GM12878 (cell line): ENCODE measurements at regions not wholly inside any gene's neighbourhood (a gene's known extent, or its start where the extent isn't known, plus 50 kb on each side); places are given as distances from the start of the nearest gene placed in this dataset.

Source experiments
- ATAC-seq: fragments of 200-7000 bp; cut with Tn5 transposase; 3 replicates; pipeline ENCODE4 v1.9.1; 2020; ENCODE audit warnings: mild to moderate bottlenecking, moderate library complexity
- BruUV-seq: library from RNA; stranded (reverse); fragments of 400-500 nt; replicated peaks from 2 replicates; lab custom pipeline; 2021; lab: Mats Ljungman, UMichigan
- CTCF ChIA-PET: fragments of 300-600 bp; sonication (Branson Sonifier 250); formaldehyde crosslinking; extraction: SDS; loops from one replicate; lab custom pipeline; 2021; ENCODE audit warnings: inconsistent platforms; lab: Yijun Ruan, JAX
- POLR2A ChIA-PET: fragments of 350-600 bp; formaldehyde crosslinking; extraction: SDS; loops from one replicate; lab custom pipeline; 2021; ENCODE audit warnings: inconsistent platforms; lab: Charles Lee
- RAD21 ChIA-PET: fragments of 300-600 bp; sonication (Branson Sonifier 250); formaldehyde crosslinking; loops from one replicate; lab custom pipeline; 2023; ENCODE audit warnings: antibody characterized with exemption; ENCODE audit not compliant: unreplicated experiment; lab: Charles Lee
- SMC1A ChIA-PET: fragments of 300-600 bp; sonication (Branson Sonifier 250); formaldehyde crosslinking; loops from one replicate; lab custom pipeline; 2023; ENCODE audit not compliant: unreplicated experiment, uncharacterized antibody; lab: Charles Lee
- DNase-seq: peaks from one replicate; pipeline ENCODE4 v3.0.0-alpha.2; 2011; ENCODE audit warnings: low read depth, low spot score
- FAIRE-seq: peaks from 3 replicates; lab custom pipeline; 2011; peaks lifted over from hg19 to GRCh38; lab: Jason Lieb, UNC
- H2AFZ ChIP-seq: 2 replicates; pipeline ENCODE4 v1.6.0; 2011; ENCODE audit warnings: low read depth, low read length, control low read depth; ENCODE audit not compliant: control insufficient read depth
- H3K27ac ChIP-seq: 2 replicates; pipeline ENCODE4 v1.5.1; 2011; ENCODE audit warnings: control low read depth; ENCODE audit not compliant: control insufficient read depth, insufficient read depth
- H3K27me3 ChIP-seq, 2 experiments: replicated peaks in 1 of 2; 2 replicates each; pipeline versions ENCODE4 v1.6.0 to v1.6.1; 2011; ENCODE audit warnings: low read length in 1 of 2; ENCODE audit not compliant: control insufficient read depth in 2 of 2, insufficient read depth in 2 of 2
- H3K36me3 ChIP-seq, 2 experiments: 2 replicates each; pipeline ENCODE4 v1.5.1; 2011; ENCODE audit warnings: low read length in 1 of 2; ENCODE audit not compliant: control insufficient read depth in 2 of 2, insufficient read depth in 2 of 2
- H3K4me1 ChIP-seq: 2 replicates; pipeline ENCODE4 v1.6.1; 2011; ENCODE audit warnings: mild to moderate bottlenecking, low read length, moderate library complexity, mixed read lengths; ENCODE audit not compliant: control insufficient read depth, insufficient read depth
- H3K4me2 ChIP-seq: 2 replicates; pipeline ENCODE4 v1.6.0; 2011; ENCODE audit warnings: control low read depth; ENCODE audit not compliant: control insufficient read depth, insufficient read depth
- H3K4me3 ChIP-seq: fragments of 200-600 bp; sonication (generic); 2 replicates; pipeline ENCODE4 v1.5.1; 2016
- H3K79me2 ChIP-seq: 2 replicates; pipeline ENCODE4 v1.6.0; 2011; ENCODE audit warnings: low read length; ENCODE audit not compliant: control insufficient read depth, insufficient read depth
- H3K9ac ChIP-seq: 2 replicates; pipeline ENCODE4 v1.8.0; 2011; ENCODE audit warnings: low read length, control low read depth, mixed read lengths; ENCODE audit not compliant: control insufficient read depth, insufficient read depth
- H3K9me3 ChIP-seq: replicated peaks from 3 replicates; pipeline ENCODE4 v1.5.1; 2011; ENCODE audit warnings: mild to moderate bottlenecking, low read length; ENCODE audit not compliant: control insufficient read depth, insufficient read depth
- H4K20me1 ChIP-seq: 2 replicates; pipeline ENCODE4 v1.6.0; 2011; ENCODE audit not compliant: control insufficient read depth, insufficient read depth
- BMI1 ChIP-seq: fragments of 450-650 bp; IDR thresholded peaks from 2 replicates; pipeline ENCODE4 v1.6.1; 2016; ENCODE audit warnings: mild to moderate bottlenecking, moderate library complexity, borderline replicate concordance
- ETV6 ChIP-seq, 2 experiments: fragments of 450-650 bp in 1 of 2; IDR thresholded peaks in 1 of 2; conservative IDR thresholded peaks in 1 of 2; 2 replicates each; pipeline ENCODE4 v1.6.1; 2014; ENCODE audit warnings: antibody characterized with exemption in 1 of 2, borderline replicate concordance in 1 of 2, low read depth in 1 of 2, mild to moderate bottlenecking in 1 of 2, moderate library complexity in 1 of 2
- RBBP5 ChIP-seq: fragments of 200-600 bp; sonication (generic); conservative IDR thresholded peaks from 2 replicates; pipeline ENCODE4 v1.6.1; 2016
- REST ChIP-seq: IDR thresholded peaks from 2 replicates; pipeline ENCODE4 v1.6.1; 2012; ENCODE audit warnings: mild to moderate bottlenecking, low read depth, low read length
- SMARCA5 ChIP-seq: fragments of 450-650 bp; IDR thresholded peaks from 2 replicates; pipeline ENCODE4 v1.6.1; 2017; ENCODE audit warnings: mild to moderate bottlenecking
- WGBS: methylation state at CpG from one replicate; pipeline ENCODE4 v1.1.6; 2016; ENCODE audit warnings: low lambda C conversion rate; ENCODE audit not compliant: insufficient replicate concordance, insufficient coverage; ENCODE audit errors: missing lambda C conversion rate; 5-methylcytosine and 5-hydroxymethylcytosine counted together
- in situ Hi-C: fragments of 300-500 bp; cut with MboI; formaldehyde crosslinking; loops from 9 replicates; pipeline ENCODE4 v1.14.3; 2018; ENCODE audit warnings: mixed read lengths
- intact Hi-C: fragments of 100-400 bp; cut with micrococcal nuclease; formaldehyde crosslinking; loops from one replicate; pipeline ENCODE4 v1.14.2; 2022; ENCODE audit not compliant: unreplicated experiment
- TF ChIP-seq, protein P1 (sequence below): IDR thresholded peaks from 2 replicates; pipeline ENCODE4 v1.6.1; 2011; ENCODE audit warnings: mild to moderate bottlenecking, low read depth, low read length, moderate library complexity; ENCODE audit not compliant: insufficient replicate concordance

DNA sequence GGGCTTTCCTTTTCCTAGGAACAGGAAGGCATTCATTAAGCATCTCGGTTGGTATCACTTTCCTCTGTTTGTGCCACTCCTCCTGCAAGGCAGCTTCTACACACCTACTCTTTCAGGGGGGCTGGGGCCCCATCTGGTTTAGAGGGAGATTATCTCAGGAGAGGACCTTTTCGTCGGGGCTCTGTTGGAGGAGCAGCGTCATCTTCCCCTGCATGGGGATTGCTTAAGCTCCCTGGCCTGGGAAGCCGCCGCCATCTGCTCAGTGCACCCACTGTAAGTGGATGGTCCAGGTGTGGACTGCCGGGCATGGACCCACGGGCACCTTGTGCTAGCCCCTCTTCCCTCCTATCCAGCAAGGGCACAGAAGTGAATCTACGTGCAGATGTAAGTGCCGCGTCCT, 355.3 kb upstream of the SMIM21 start:
- POLR2A ChIA-PET: no interaction called here
- H3K9me3 ChIP-seq: no peaks in the 10 kb centered on the region
- FAIRE-seq (no peak), DNase-seq (no peak), ATAC-seq (no peak)
- no peak overlapping the region for H3K4me2 ChIP-seq
- intact Hi-C loops: no loop called here
- H3K4me1 ChIP-seq: no peaks in the 10 kb centered on the region
- no peak overlapping the region for H3K27ac ChIP-seq
- SMC1A ChIA-PET: interaction anchor here (1.2 kb wide), 1 partner anchor 53 kb away, joined by 3 read pairs; no protein-coding TSS in a partner anchor
- H3K27me3 ChIP-seq: no peaks in the 10 kb centered on the region; a peak in 1 of 4 replicates
- no peak overlapping the region for H3K9ac ChIP-seq
- TF ChIP-seq ETV6 (conservative IDR thresholded peaks at IDR 0.05 in 1 of 2, IDR thresholded peaks at IDR 0.05 in 1 of 2; ENCODE audit: borderline replicate concordance in 1 of 2, low read depth in 1 of 2) (no peak), REST (no peak), BMI1 (no peak), SMARCA5 (no peak), RBBP5 (no peak)
- TF ChIP-seq, protein P1, sequence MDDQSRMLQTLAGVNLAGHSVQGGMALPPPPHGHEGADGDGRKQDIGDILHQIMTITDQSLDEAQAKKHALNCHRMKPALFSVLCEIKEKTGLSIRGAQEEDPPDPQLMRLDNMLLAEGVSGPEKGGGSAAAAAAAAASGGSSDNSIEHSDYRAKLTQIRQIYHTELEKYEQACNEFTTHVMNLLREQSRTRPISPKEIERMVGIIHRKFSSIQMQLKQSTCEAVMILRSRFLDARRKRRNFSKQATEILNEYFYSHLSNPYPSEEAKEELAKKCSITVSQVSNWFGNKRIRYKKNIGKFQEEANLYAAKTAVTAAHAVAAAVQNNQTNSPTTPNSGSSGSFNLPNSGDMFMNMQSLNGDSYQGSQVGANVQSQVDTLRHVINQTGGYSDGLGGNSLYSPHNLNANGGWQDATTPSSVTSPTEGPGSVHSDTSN: no peak
- BruUV-seq: no TSS peak
- H3K4me3 ChIP-seq: no peak overlapping the region
- CTCF ChIA-PET: no interaction called here
- RAD21 ChIA-PET: no interaction called here
- H2AFZ ChIP-seq: no peak overlapping the region
- in situ Hi-C loops: no loop called here
- H3K79me2 ChIP-seq: no peaks in the 10 kb centered on the region
- H4K20me1 ChIP-seq: no peaks in the 10 kb centered on the region
- 45% methylated on average over 11 of the region's 11 CpGs for WGBS
- H3K36me3 ChIP-seq: no peaks in the 10 kb centered on the region
